Erythroblast (primary cell): ENCODE measurements at regions not wholly inside any gene's neighbourhood (a gene's known extent, or its start where the extent isn't known, plus 50 kb on each side); places are given as distances from the start of the nearest gene placed in this dataset.

Experiments
- DNase-seq, 2 experiments: peaks; one replicate each; lab custom pipeline; 2025; lab: John Stamatoyannopoulos, UW
- GATA1 ChIP-seq: IDR thresholded peaks from 2 replicates; pipeline ENCODE4 v1.6.1; 2011; ENCODE audit warnings: low read depth, mild to moderate bottlenecking, control low read depth, low read length, moderate library complexity
- POLR2A ChIP-seq: IDR thresholded peaks from 2 replicates; pipeline ENCODE4 v1.6.1; 2011; ENCODE audit warnings: mild to moderate bottlenecking, low read length

- no peak for DNase-seq
- TF ChIP-seq GATA1 = no peak
- TF ChIP-seq POLR2A = no peak
Observed at GRCh38 chr10:55242544-55242943, 441.5 kb upstream of the PCDH15 start.

GRCh38 chr10:55237462-55237861 lies 436.4 kb upstream of the PCDH15 start:
- no peak for TF ChIP-seq GATA1
- TF ChIP-seq POLR2A = no peak
- DNase-seq = no peak

GRCh38 chr10:55233505-55233904 lies 432.5 kb upstream of the PCDH15 start:
- no peak for TF ChIP-seq GATA1
- TF ChIP-seq POLR2A = no peak

GRCh38 chr10:55233090-55233489 lies 432.1 kb upstream of the PCDH15 start:
- no peak for DNase-seq
- TF ChIP-seq POLR2A (no peak), GATA1 (no peak)

More at GRCh38 chr10:55233505-55233904, 432.5 kb upstream of the PCDH15 start:
- DNase-seq = no peak

GRCh38 chr10:55232553-55232952 lies 431.5 kb upstream of the PCDH15 start:
- TF ChIP-seq GATA1 = no peak
- no peak for TF ChIP-seq POLR2A
- DNase-seq = no peak

GRCh38 chr10:55227967-55228366 lies 426.9 kb upstream of the PCDH15 start:
- TF ChIP-seq GATA1 = no peak

GRCh38 chr10:55224007-55224781 lies 423.2 kb upstream of the PCDH15 start:
- no peak for DNase-seq
- TF ChIP-seq POLR2A (no peak), GATA1 (no peak)

More at GRCh38 chr10:55227967-55228366, 426.9 kb upstream of the PCDH15 start:
- no peak for DNase-seq

- TF ChIP-seq GATA1 = no peak
- no peak for DNase-seq
Observed at GRCh38 chr10:55223352-55223751, 422.3 kb upstream of the PCDH15 start.

GRCh38 chr10:55220975-55221374 lies 419.9 kb upstream of the PCDH15 start:
- TF ChIP-seq GATA1 = no peak
- no peak for TF ChIP-seq POLR2A
- DNase-seq = no peak

GRCh38 chr10:55215699-55216098 lies 414.7 kb upstream of the PCDH15 start:
- no peak for TF ChIP-seq GATA1
- no peak for TF ChIP-seq POLR2A

GRCh38 chr10:55214608-55215007 lies 413.6 kb upstream of the PCDH15 start:
- no peak for DNase-seq
- TF ChIP-seq GATA1 (no peak), POLR2A (no peak)

More at GRCh38 chr10:55215699-55216098, 414.7 kb upstream of the PCDH15 start:
- no peak for DNase-seq

GRCh38 chr10:55212051-55212450 lies 411.0 kb upstream of the PCDH15 start:
- TF ChIP-seq POLR2A (no peak), GATA1 (no peak)
- DNase-seq = no peak

GRCh38 chr10:55203874-55204273 lies 402.8 kb upstream of the PCDH15 start:
- DNase-seq = no peak
- TF ChIP-seq POLR2A (no peak), GATA1 (no peak)

- no peak for DNase-seq
- TF ChIP-seq GATA1 (no peak), POLR2A (no peak)
Observed at GRCh38 chr10:55203319-55203718, 402.3 kb upstream of the PCDH15 start.

- no peak for TF ChIP-seq POLR2A
- TF ChIP-seq GATA1 = no peak
- DNase-seq = no peak
Observed at GRCh38 chr10:55200020-55200419, 399.0 kb upstream of the PCDH15 start.
